ENCODE measurements at regions not wholly inside any gene's neighbourhood (a gene's known extent, or its start where the extent isn't known, plus 50 kb on each side); places are given as distances from the start of the nearest gene placed in this dataset.

DNA sequence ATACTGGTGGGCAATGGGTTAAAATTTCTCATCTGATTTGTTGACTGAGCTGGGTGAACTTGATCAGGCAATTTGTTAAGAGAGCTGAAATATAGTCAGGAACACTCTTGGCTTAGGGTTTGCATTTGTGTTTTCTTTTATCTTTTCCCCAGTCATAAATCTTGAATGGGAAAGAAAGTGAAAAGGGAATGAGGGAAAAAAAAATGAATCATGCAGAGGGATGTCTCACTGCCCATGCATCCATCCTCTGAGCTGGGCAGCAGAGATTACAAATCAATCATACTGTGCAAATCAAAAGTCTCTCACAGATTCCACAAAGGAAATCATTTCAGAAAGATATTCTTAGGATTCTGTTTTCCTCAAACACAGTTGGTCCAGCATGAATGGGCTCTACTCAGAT is 174.2 kb upstream of the MPPED2 start:
- TF ChIP-seq, protein P1, sequence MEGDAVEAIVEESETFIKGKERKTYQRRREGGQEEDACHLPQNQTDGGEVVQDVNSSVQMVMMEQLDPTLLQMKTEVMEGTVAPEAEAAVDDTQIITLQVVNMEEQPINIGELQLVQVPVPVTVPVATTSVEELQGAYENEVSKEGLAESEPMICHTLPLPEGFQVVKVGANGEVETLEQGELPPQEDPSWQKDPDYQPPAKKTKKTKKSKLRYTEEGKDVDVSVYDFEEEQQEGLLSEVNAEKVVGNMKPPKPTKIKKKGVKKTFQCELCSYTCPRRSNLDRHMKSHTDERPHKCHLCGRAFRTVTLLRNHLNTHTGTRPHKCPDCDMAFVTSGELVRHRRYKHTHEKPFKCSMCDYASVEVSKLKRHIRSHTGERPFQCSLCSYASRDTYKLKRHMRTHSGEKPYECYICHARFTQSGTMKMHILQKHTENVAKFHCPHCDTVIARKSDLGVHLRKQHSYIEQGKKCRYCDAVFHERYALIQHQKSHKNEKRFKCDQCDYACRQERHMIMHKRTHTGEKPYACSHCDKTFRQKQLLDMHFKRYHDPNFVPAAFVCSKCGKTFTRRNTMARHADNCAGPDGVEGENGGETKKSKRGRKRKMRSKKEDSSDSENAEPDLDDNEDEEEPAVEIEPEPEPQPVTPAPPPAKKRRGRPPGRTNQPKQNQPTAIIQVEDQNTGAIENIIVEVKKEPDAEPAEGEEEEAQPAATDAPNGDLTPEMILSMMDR (IDR thresholded peaks at IDR 0.05; ENCODE audit: insufficient read depth, low read length), result no peak
- no peak for TF ChIP-seq POLR2AphosphoS5 (IDR thresholded peaks at IDR 0.05; ENCODE audit: low read depth)
- TF ChIP-seq, protein P2, sequence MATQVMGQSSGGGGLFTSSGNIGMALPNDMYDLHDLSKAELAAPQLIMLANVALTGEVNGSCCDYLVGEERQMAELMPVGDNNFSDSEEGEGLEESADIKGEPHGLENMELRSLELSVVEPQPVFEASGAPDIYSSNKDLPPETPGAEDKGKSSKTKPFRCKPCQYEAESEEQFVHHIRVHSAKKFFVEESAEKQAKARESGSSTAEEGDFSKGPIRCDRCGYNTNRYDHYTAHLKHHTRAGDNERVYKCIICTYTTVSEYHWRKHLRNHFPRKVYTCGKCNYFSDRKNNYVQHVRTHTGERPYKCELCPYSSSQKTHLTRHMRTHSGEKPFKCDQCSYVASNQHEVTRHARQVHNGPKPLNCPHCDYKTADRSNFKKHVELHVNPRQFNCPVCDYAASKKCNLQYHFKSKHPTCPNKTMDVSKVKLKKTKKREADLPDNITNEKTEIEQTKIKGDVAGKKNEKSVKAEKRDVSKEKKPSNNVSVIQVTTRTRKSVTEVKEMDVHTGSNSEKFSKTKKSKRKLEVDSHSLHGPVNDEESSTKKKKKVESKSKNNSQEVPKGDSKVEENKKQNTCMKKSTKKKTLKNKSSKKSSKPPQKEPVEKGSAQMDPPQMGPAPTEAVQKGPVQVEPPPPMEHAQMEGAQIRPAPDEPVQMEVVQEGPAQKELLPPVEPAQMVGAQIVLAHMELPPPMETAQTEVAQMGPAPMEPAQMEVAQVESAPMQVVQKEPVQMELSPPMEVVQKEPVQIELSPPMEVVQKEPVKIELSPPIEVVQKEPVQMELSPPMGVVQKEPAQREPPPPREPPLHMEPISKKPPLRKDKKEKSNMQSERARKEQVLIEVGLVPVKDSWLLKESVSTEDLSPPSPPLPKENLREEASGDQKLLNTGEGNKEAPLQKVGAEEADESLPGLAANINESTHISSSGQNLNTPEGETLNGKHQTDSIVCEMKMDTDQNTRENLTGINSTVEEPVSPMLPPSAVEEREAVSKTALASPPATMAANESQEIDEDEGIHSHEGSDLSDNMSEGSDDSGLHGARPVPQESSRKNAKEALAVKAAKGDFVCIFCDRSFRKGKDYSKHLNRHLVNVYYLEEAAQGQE (IDR thresholded peaks at IDR 0.05; ENCODE audit: insufficient replicate concordance, low read depth), result no peak
